GM10248 (cell line): ENCODE measurements at regions not wholly inside any gene's neighbourhood (a gene's known extent, or its start where the extent isn't known, plus 50 kb on each side); places are given as distances from the start of the nearest gene placed in this dataset.

Experiments
- CTCF ChIA-PET: fragments of 300-600 bp; sonication (Branson Sonifier 250); formaldehyde crosslinking; extraction: SDS; loops from one replicate; lab custom pipeline; 2021; ENCODE audit warnings: antibody characterized with exemption; lab: Yijun Ruan, JAX
- POLR2A ChIA-PET: fragments of 350-650 bp; sonication (Branson Sonifier 250); formaldehyde crosslinking; extraction: SDS; loops from one replicate; lab custom pipeline; 2020; ENCODE audit warnings: antibody characterized with exemption; lab: Yijun Ruan, JAX
- DNase-seq: peaks from one replicate; pipeline ENCODE4 v3.0.0; 2012; ENCODE audit errors: extremely low spot score
- TF ChIP-seq, protein P1 (sequence below): IDR thresholded peaks from 2 replicates; pipeline ENCODE4 v1.5.1; 2012; ENCODE audit warnings: mild to moderate bottlenecking, low read depth; ENCODE audit errors: extremely low read depth, missing control alignments, control extremely low read depth

DNA sequence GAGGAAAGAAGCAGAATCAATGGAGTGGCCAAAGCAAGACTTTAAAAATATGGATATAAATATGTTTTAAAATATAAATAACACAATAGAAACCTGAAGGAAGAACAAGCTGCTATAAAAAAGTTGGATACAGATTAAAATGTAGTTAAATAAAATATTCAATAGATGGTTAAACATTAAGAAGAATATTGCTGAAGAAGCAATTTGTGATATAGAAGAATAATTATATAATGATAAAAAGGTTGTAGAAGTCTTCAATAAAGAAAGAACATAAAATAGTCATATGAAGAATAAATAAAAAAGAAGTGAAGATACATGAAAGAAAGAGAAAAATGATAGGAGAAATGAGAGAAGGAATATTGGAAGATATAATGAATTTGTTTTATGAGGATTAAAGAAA lies 392.0 kb downstream of the DSC3 start:
- no peak for DNase-seq
- POLR2A ChIA-PET = no interaction called here
- CTCF ChIA-PET = no interaction called here
- TF ChIP-seq, protein P1, sequence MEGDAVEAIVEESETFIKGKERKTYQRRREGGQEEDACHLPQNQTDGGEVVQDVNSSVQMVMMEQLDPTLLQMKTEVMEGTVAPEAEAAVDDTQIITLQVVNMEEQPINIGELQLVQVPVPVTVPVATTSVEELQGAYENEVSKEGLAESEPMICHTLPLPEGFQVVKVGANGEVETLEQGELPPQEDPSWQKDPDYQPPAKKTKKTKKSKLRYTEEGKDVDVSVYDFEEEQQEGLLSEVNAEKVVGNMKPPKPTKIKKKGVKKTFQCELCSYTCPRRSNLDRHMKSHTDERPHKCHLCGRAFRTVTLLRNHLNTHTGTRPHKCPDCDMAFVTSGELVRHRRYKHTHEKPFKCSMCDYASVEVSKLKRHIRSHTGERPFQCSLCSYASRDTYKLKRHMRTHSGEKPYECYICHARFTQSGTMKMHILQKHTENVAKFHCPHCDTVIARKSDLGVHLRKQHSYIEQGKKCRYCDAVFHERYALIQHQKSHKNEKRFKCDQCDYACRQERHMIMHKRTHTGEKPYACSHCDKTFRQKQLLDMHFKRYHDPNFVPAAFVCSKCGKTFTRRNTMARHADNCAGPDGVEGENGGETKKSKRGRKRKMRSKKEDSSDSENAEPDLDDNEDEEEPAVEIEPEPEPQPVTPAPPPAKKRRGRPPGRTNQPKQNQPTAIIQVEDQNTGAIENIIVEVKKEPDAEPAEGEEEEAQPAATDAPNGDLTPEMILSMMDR = no peak

DNA sequence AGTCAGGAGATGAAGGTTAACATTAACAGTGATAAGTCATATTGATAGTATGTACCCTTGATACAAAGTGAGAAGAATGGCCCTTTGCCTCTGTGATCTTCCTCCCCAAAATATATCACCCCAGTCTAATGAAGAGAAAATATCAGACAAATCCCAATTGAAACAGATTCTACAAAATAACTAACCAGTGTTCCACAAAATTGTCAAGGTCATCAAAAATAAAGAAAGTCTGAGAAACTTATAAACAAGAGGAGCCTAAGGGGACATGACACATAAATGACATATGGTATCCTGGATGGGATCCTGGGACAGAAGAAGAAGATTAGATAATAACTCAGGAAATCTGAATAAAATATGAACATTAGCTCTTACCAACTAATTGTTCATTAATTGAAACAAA lies 398.4 kb downstream of the DSC3 start:
- no peak for DNase-seq
- CTCF ChIA-PET = no interaction called here
- TF ChIP-seq, protein P1 = no peak
- POLR2A ChIA-PET = no interaction called here

DNA sequence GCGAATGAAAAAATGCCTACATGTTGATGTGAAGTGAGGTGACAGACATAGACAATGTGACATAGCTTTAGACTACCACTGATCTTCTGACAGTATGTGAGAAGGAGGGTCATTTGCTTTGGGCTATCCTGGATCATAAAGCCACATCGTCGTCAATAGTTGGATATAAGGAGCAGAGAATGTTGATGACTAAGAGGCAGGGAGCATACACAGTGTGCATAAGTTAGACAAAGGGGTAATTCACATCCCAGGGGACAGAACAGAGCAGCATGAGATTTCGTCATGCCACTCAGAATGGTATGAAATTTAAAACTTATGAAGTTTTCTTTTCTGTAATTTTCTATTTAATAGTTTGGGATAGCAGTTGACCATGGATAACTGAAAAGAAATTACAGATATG lies 403.2 kb downstream of the DSC3 start:
- ChIA-PET POLR2A (no interaction called here), CTCF (no interaction called here)
- no peak for DNase-seq
- TF ChIP-seq, protein P1 = no peak

DNA sequence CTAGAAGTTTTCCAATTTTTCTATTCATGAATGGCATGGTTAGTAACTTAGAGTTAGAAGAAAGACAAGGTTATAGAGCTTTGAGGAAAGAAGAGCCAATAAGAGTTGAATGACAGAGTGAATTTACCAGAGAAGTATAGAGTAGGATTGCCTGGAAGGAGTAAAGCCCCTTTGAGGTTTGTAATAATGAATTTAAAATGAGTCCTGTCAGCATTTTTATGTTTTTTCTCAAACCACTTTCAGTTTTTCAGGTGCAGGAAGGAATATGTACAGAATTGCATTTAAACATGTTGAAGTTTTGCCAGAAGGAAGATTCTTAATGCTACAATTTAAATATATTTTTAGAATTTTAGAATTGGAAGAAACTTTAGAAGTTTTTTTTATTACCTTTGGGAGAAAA lies 408.3 kb downstream of the DSC3 start:
- TF ChIP-seq, protein P1 = no peak
- ChIA-PET POLR2A (no interaction called here), CTCF (interaction anchor here (1.5 kb wide), 1 partner anchor 26 kb away, joined by 3 read pairs; no protein-coding TSS in a partner anchor)
- no peak for DNase-seq

DNA sequence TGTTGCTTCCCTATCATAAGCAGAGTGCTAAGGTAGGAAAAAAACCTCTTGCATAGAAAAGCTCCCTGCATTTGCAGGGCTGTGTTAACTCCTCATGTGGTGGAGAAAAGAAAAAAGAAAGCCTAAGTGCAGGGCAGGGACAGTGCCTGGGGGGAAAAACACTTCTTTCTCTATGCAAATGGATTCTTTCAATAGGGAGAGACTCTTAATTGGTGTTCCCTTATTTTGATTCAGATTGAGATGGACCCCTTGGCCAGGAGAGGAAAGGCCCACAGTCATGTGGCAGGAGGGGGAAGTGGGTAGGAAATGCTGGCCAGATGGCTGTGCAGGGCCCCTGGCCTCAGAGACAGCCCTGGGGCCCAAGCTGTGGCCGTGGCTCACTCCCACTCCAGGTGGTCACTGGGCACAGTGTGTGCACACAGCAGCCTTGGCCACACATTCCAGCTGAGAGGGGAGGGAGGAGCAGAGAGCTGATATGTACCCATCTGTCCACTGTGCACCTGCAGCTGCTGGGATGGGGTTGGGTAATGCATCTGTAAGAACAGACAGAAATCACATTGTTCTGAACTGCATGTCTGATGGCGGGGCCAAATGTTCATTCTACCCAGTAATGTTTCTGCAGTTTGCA lies 410.4 kb downstream of the DSC3 start:
- no peak for DNase-seq
- ChIA-PET POLR2A (interaction anchor here (0.5 kb wide), 1 partner anchor 10 kb away, joined by 3 read pairs; no protein-coding TSS in a partner anchor), CTCF (no interaction called here)
- TF ChIP-seq, protein P1 = no peak

DNA sequence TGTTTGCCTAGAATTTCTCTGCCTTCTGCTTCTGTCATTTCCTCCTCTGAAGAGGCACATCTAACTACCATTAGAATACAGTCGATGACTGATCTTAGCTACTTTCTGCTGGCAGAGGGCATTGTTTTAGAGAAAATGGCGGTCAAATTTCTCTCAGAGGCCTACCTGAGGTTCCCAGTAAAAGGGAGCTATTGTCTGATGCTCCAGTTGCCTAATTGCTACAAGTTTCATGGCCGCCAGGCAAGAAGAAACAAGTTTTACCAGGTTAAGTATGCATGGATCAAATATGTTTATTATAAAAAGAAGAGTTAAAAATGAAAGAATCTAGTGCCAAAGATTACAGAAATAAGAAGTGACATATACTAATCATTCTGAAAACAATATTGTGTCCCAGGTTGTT lies 416.6 kb downstream of the DSC3 start:
- ChIA-PET CTCF (interaction anchor here (1.2 kb wide), 1 partner anchor 19 kb away, joined by 4 read pairs; no protein-coding TSS in a partner anchor), POLR2A (no interaction called here)
- TF ChIP-seq, protein P1 = no peak
- DNase-seq = no peak
